ENCODE measurements at regions not wholly inside any gene's neighbourhood (a gene's known extent, or its start where the extent isn't known, plus 50 kb on each side); places are given as distances from the start of the nearest gene placed in this dataset.
A peak's percentile ranks its signal among the peaks of the same experiment; 100 is the strongest.

GRCh38 chr18:47542551-47542950 is 291.1 kb upstream of the SKOR2 start:
- TF ChIP-seq, protein P1, sequence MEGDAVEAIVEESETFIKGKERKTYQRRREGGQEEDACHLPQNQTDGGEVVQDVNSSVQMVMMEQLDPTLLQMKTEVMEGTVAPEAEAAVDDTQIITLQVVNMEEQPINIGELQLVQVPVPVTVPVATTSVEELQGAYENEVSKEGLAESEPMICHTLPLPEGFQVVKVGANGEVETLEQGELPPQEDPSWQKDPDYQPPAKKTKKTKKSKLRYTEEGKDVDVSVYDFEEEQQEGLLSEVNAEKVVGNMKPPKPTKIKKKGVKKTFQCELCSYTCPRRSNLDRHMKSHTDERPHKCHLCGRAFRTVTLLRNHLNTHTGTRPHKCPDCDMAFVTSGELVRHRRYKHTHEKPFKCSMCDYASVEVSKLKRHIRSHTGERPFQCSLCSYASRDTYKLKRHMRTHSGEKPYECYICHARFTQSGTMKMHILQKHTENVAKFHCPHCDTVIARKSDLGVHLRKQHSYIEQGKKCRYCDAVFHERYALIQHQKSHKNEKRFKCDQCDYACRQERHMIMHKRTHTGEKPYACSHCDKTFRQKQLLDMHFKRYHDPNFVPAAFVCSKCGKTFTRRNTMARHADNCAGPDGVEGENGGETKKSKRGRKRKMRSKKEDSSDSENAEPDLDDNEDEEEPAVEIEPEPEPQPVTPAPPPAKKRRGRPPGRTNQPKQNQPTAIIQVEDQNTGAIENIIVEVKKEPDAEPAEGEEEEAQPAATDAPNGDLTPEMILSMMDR (IDR thresholded peaks at IDR 0.05; ENCODE audit: low read depth, low read length) = no peak
- Histone ChIP-seq H3K4me3 (ENCODE audit: low read depth, low read length) (no peak overlapping the region), H3K4me1 (no peaks in the 10 kb centered on the region), H3K36me3 (no peaks in the 10 kb centered on the region), H3K27me3 (no peaks in the 10 kb centered on the region), H3K9me3 (no peaks in the 10 kb centered on the region)
- DNase-seq = no peak

GRCh38 chr18:47531717-47532116 is 280.3 kb upstream of the SKOR2 start:
- Histone ChIP-seq H3K4me1 (no peaks in the 10 kb centered on the region), H3K4me3 (ENCODE audit: low read depth, low read length) (no peak overlapping the region), H3K9me3 (no peaks in the 10 kb centered on the region), H3K36me3 (no peaks in the 10 kb centered on the region), H3K27me3 (no peaks in the 10 kb centered on the region)
- no peak for DNase-seq
- TF ChIP-seq, protein P1 (IDR thresholded peaks at IDR 0.05; ENCODE audit: low read depth, low read length) = 0 out of 2 replicates have a peak, but pooled peaks have one; percentile 3

- Histone ChIP-seq H3K9me3 (no peaks in the 10 kb centered on the region), H3K4me1 (no peaks in the 10 kb centered on the region), H3K4me3 (ENCODE audit: low read depth, low read length) (no peak overlapping the region), H3K27me3 (no peaks in the 10 kb centered on the region), H3K36me3 (no peaks in the 10 kb centered on the region)
- no peak for DNase-seq
- TF ChIP-seq, protein P1 (IDR thresholded peaks at IDR 0.05; ENCODE audit: low read depth, low read length) = no peak
Measured at GRCh38 chr18:47530695-47531094, 279.2 kb upstream of the SKOR2 start.

- Histone ChIP-seq H3K36me3 (no peaks in the 10 kb centered on the region), H3K9me3 (no peaks in the 10 kb centered on the region), H3K27me3 (no peaks in the 10 kb centered on the region), H3K4me3 (ENCODE audit: low read depth, low read length) (no peak overlapping the region), H3K4me1 (no peaks in the 10 kb centered on the region)
- DNase-seq = no peak
- TF ChIP-seq, protein P1 (IDR thresholded peaks at IDR 0.05; ENCODE audit: low read depth, low read length) = no peak
Measured at GRCh38 chr18:47528343-47528742, 276.9 kb upstream of the SKOR2 start.

- Histone ChIP-seq H3K4me3 (ENCODE audit: low read depth, low read length) (no peak overlapping the region), H3K4me1 (no peaks in the 10 kb centered on the region), H3K27me3 (no peaks in the 10 kb centered on the region), H3K9me3 (no peaks in the 10 kb centered on the region), H3K36me3 (no peaks in the 10 kb centered on the region)
- TF ChIP-seq, protein P1 (IDR thresholded peaks at IDR 0.05; ENCODE audit: low read depth, low read length) = no peak
- no peak for DNase-seq
Measured at GRCh38 chr18:47526147-47526546, 274.7 kb upstream of the SKOR2 start.

GRCh38 chr18:47522359-47522758 is 270.9 kb upstream of the SKOR2 start:
- no peak overlapping the region for H3K4me3 ChIP-seq (ENCODE audit: low read depth, low read length)
- H3K9me3 ChIP-seq = no peaks in the 10 kb centered on the region
- H3K27me3 ChIP-seq = no peaks in the 10 kb centered on the region
- no peak for DNase-seq
- no peaks in the 10 kb centered on the region for H3K4me1 ChIP-seq
- TF ChIP-seq, protein P1 (IDR thresholded peaks at IDR 0.05; ENCODE audit: low read depth, low read length) = no peak
- H3K36me3 ChIP-seq = no peaks in the 10 kb centered on the region
